ENCODE measurements at regions not wholly inside any gene's neighbourhood (a gene's known extent, or its start where the extent isn't known, plus 50 kb on each side); places are given as distances from the start of the nearest gene placed in this dataset.

DNA sequence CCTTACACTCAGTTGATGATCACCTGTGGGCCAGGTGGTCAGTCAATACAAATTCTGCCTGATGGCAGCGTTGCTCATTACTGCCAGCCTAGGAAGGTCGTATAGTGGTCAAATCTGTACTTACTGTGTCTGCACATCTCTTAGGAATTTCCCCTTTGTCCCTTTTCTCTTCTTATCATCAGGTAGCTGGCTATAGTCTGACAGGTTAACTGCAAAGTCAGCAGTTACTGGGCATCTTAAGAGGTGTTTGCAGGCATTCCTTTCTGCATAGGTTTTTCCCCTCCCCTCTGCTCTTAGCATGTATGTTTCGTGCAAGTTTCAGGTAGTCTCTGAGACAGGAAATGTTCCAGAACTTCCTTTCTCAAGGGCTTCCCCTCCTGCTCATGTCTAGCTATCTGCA lies 298.7 kb downstream of the LRRIQ3 start:
- Histone ChIP-seq H3K36me3 (ENCODE audit: control insufficient read depth in 2 of 2, extremely low read depth in 1 of 2, insufficient read depth in 2 of 2, low read length in 2 of 2) (no peaks in the 10 kb centered on the region), H3K9me1 (replicated peaks; ENCODE audit: control insufficient read depth, extremely low read depth, insufficient read depth, low read length) (no peaks in the 10 kb centered on the region), H2AFZ (ENCODE audit: low read depth, low read length) (no peak overlapping the region), H3K9me3 (replicated peaks; ENCODE audit: control insufficient read depth, insufficient read depth, low read length) (no peaks in the 10 kb centered on the region), H3K27me3 (ENCODE audit: control insufficient read depth in 2 of 2, insufficient read depth in 2 of 2, low read length in 2 of 2) (no peaks in the 10 kb centered on the region), H3K9ac (replicated peaks; ENCODE audit: extremely low read depth, insufficient read depth, low read length) (no peak overlapping the region), H3K27ac (ENCODE audit: insufficient read depth, low read depth, low read length) (no peak overlapping the region), H3K4me1 (ENCODE audit: control insufficient read depth, extremely low read depth, insufficient read depth, low read length) (no peaks in the 10 kb centered on the region), H3K4me3 (replicated peaks in 1 of 3; ENCODE audit: insufficient read depth in 1 of 3, low read depth in 1 of 3, low read length in 3 of 3) (no peak overlapping the region), H3K79me2 (ENCODE audit: control insufficient read depth, insufficient read depth, low read length) (no peaks in the 10 kb centered on the region), H4K20me1 (replicated peaks; ENCODE audit: control insufficient read depth, extremely low read depth, insufficient read depth, low read length) (no peaks in the 10 kb centered on the region), H3K4me2 (ENCODE audit: insufficient read depth, low read length) (no peak overlapping the region)
- POLR2A ChIA-PET: no interaction called here
- CTCF ChIA-PET: no interaction called here
- dilution Hi-C loops (cut with MboI; ENCODE audit: extremely low pct_ligation_motif_present, low sequenced_read_pairs): no loop called here
- FAIRE-seq: no peak
- no TSS peak for BruUV-seq (replicated peaks)
- intact Hi-C loops (cut with micrococcal nuclease): no loop called here
- DNase-seq (ENCODE audit: low read depth, low spot score): no peak
- TF ChIP-seq FOS (IDR thresholded peaks at IDR 0.05; ENCODE audit: borderline replicate concordance, insufficient read depth, low read length) (no peak), GATA2 (IDR thresholded peaks at IDR 0.05; ENCODE audit: insufficient read depth, insufficient read length, low read depth, low read length) (no peak), MYC (IDR thresholded peaks at IDR 0.05; ENCODE audit: low read depth, low read length) (no peak), JUN (IDR thresholded peaks at IDR 0.05; ENCODE audit: borderline replicate concordance, insufficient read depth, insufficient read length, low read depth) (no peak), POLR2AphosphoS5 (IDR thresholded peaks at IDR 0.05; ENCODE audit: insufficient read depth, low read depth, low read length) (no peak), MAX (IDR thresholded peaks at IDR 0.05; ENCODE audit: insufficient read depth, insufficient read length) (no peak), POLR2A (IDR thresholded peaks at IDR 0.05; ENCODE audit: low read depth, low read length) (no peak), EZH2 (IDR thresholded peaks at IDR 0.05; ENCODE audit: borderline replicate concordance, low read depth, low read length, severe bottlenecking) (no peak)
- TF ChIP-seq, protein P1, sequence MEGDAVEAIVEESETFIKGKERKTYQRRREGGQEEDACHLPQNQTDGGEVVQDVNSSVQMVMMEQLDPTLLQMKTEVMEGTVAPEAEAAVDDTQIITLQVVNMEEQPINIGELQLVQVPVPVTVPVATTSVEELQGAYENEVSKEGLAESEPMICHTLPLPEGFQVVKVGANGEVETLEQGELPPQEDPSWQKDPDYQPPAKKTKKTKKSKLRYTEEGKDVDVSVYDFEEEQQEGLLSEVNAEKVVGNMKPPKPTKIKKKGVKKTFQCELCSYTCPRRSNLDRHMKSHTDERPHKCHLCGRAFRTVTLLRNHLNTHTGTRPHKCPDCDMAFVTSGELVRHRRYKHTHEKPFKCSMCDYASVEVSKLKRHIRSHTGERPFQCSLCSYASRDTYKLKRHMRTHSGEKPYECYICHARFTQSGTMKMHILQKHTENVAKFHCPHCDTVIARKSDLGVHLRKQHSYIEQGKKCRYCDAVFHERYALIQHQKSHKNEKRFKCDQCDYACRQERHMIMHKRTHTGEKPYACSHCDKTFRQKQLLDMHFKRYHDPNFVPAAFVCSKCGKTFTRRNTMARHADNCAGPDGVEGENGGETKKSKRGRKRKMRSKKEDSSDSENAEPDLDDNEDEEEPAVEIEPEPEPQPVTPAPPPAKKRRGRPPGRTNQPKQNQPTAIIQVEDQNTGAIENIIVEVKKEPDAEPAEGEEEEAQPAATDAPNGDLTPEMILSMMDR (IDR thresholded peaks at IDR 0.05; ENCODE audit: extremely low read depth in 1 of 2, insufficient read depth in 1 of 2, low read depth in 1 of 2, low read length in 2 of 2): no peak

Data from endothelial cell of umbilical vein (primary cell).